SK-N-SH (cell line): ENCODE measurements at regions not wholly inside any gene's neighbourhood (a gene's known extent, or its start where the extent isn't known, plus 50 kb on each side); places are given as distances from the start of the nearest gene placed in this dataset.

Source experiments
- CTCF ChIA-PET: fragments of 300-600, 350-600 bp; formaldehyde crosslinking; extraction: SDS; loops from one replicate; lab custom pipeline; 2021; lab: Yijun Ruan, JAX
- POLR2A ChIA-PET: fragments of 350-600 bp; sonication (Branson Sonifier 250); formaldehyde crosslinking; extraction: SDS; loops from one replicate; lab custom pipeline; 2020; ENCODE audit warnings: antibody characterized with exemption, inconsistent platforms; lab: Yijun Ruan, JAX
- DNase-seq: peaks from one replicate; pipeline ENCODE4 v3.0.0; 2012
- H2AFZ ChIP-seq: fragments of 200-600 bp; sonication (generic); 2 replicates; pipeline ENCODE4 v1.8.1; 2016; ENCODE audit warnings: antibody characterized with exemption, mild to moderate bottlenecking, low read depth
- H3F3A ChIP-seq: fragments of 200-600 bp; sonication (generic); replicated peaks from 2 replicates; pipeline ENCODE3; 2016; ENCODE audit warnings: antibody characterized with exemption, mild to moderate bottlenecking; ENCODE audit not compliant: insufficient read depth
- H3K27ac ChIP-seq, 2 experiments: fragments of 200-500 bp in 1 of 2; fragments of 200-600 bp in 1 of 2; sonication (Bioruptor generic) in 1 of 2; sonication (generic), shearing (Covaris generic) in 1 of 2; 2 replicates each; pipeline versions ENCODE4 v1.5.1 to v1.6.1; 2014 to 2016; ENCODE audit warnings: low read depth in 2 of 2, inconsistent platforms in 1 of 2, low read length in 1 of 2, mild to moderate bottlenecking in 1 of 2, mixed read lengths in 1 of 2
- H3K27me3 ChIP-seq: fragments of 200-600 bp; sonication (generic), shearing (Covaris generic); 2 replicates; pipeline ENCODE4 v1.6.1; 2016; ENCODE audit warnings: mixed run types; ENCODE audit not compliant: insufficient read depth
- H3K36me3 ChIP-seq, 2 experiments: fragments of 200-500 bp in 1 of 2; fragments of 200-600 bp in 1 of 2; sonication (Bioruptor generic) in 1 of 2; sonication (generic) in 1 of 2; replicated peaks in 1 of 2; 2 replicates each; pipeline versions ENCODE3 to v1.5.1; 2014 to 2016; ENCODE audit warnings: low read length in 1 of 2, mild to moderate bottlenecking in 1 of 2; ENCODE audit not compliant: insufficient read depth in 2 of 2, control insufficient read depth in 1 of 2
- H3K4me1 ChIP-seq, 2 experiments: fragments of 200-500 bp in 1 of 2; fragments of 200-600 bp in 1 of 2; sonication (Bioruptor generic) in 1 of 2; sonication (generic), shearing (Covaris generic) in 1 of 2; 2 replicates each; pipeline versions ENCODE4 v1.5.1 to v1.6.1; 2014 to 2016; ENCODE audit warnings: low read depth in 1 of 2, low read length in 1 of 2, mixed run types in 1 of 2; ENCODE audit not compliant: insufficient read depth in 2 of 2, control insufficient read depth in 1 of 2
- H3K4me2 ChIP-seq: fragments of 200-600 bp; sonication (generic), shearing (Covaris generic); 2 replicates; pipeline ENCODE4 v1.6.1; 2017; ENCODE audit warnings: mixed run types
- H3K4me3 ChIP-seq, 2 experiments: fragments of 200-500 bp in 1 of 2; fragments of 200-600 bp in 1 of 2; sonication (Bioruptor generic) in 1 of 2; sonication (generic), shearing (Covaris generic) in 1 of 2; 2 replicates each; pipeline versions ENCODE4 v1.5.1 to v1.8.1; 2014 to 2016; ENCODE audit warnings: low read depth in 2 of 2, inconsistent platforms in 1 of 2, low read length in 1 of 2, mild to moderate bottlenecking in 1 of 2, mixed read lengths in 1 of 2, moderate library complexity in 1 of 2
- H3K79me2 ChIP-seq: fragments of 200-600 bp; sonication (generic); 2 replicates; pipeline ENCODE4 v1.8.1; 2017; ENCODE audit warnings: mild to moderate bottlenecking; ENCODE audit not compliant: insufficient read depth
- H3K9ac ChIP-seq: fragments of 200-600 bp; sonication (generic); 2 replicates; pipeline ENCODE4 v1.6.1; 2017; ENCODE audit warnings: mixed run types
- H3K9me2 ChIP-seq: fragments of 200-600 bp; sonication (generic); 2 replicates; pipeline ENCODE4 v1.6.1; 2017; ENCODE audit warnings: mixed run types
- H3K9me3 ChIP-seq: fragments of 200-600 bp; sonication (generic); 2 replicates; pipeline ENCODE4 v1.6.1; 2017; ENCODE audit warnings: mixed run types, mild to moderate bottlenecking, moderate library complexity
- H4K20me1 ChIP-seq: fragments of 200-600 bp; sonication (generic); 2 replicates; pipeline ENCODE4 v1.6.1; 2017; ENCODE audit warnings: mild to moderate bottlenecking, mixed run types; ENCODE audit not compliant: insufficient read depth
- EZH2phosphoT487 ChIP-seq: fragments of 200-600 bp; sonication (generic); IDR thresholded peaks from 2 replicates; pipeline ENCODE4 v1.6.1; 2017; ENCODE audit warnings: low read depth, mixed run types, mild to moderate bottlenecking, antibody characterized with exemption, moderate library complexity, borderline replicate concordance
- FOSL2 ChIP-seq: IDR thresholded peaks from 2 replicates; pipeline ENCODE4 v1.4.0; 2012; ENCODE audit warnings: low read depth, mild to moderate bottlenecking, moderate library complexity, borderline replicate concordance
- FOXM1 ChIP-seq: IDR thresholded peaks from 2 replicates; pipeline ENCODE4 v1.4.0; 2012; ENCODE audit warnings: low read depth, mild to moderate bottlenecking
- MAX ChIP-seq: IDR thresholded peaks from 2 replicates; pipeline ENCODE4 v1.4.0; 2012; ENCODE audit warnings: low read depth
- MXI1 ChIP-seq: IDR thresholded peaks from 2 replicates; pipeline ENCODE4 v1.6.1; 2012; ENCODE audit warnings: mild to moderate bottlenecking, low read depth, low read length, improper control_type of control experiment
- RCOR1 ChIP-seq: fragments of 150-350 bp; IDR thresholded peaks from 2 replicates; pipeline ENCODE4 v1.6.1; 2017; ENCODE audit warnings: antibody characterized with exemption, low read length
- SIN3A ChIP-seq: IDR thresholded peaks from 2 replicates; pipeline ENCODE4 v1.6.1; 2012; ENCODE audit warnings: low read depth, mild to moderate bottlenecking, low read length, moderate library complexity, borderline replicate concordance
- TAF1 ChIP-seq: IDR thresholded peaks from 2 replicates; pipeline ENCODE4 v1.6.1; 2012; ENCODE audit warnings: low read depth, mild to moderate bottlenecking, low read length, moderate library complexity, borderline replicate concordance
- TCF12 ChIP-seq: IDR thresholded peaks from 2 replicates; pipeline ENCODE4 v1.4.0; 2012
- YY1 ChIP-seq: IDR thresholded peaks from 2 replicates; pipeline ENCODE4 v1.4.0; 2012; ENCODE audit warnings: low read depth, mild to moderate bottlenecking
- WGBS: methylation state at CpG from one replicate; pipeline ENCODE4 v1.1.6; 2017; ENCODE audit warnings: low lambda C conversion rate; 5-methylcytosine and 5-hydroxymethylcytosine counted together
- TF ChIP-seq, protein P1 (sequence below): IDR thresholded peaks from 2 replicates; pipeline ENCODE4 v1.6.1; 2012; ENCODE audit warnings: mild to moderate bottlenecking, low read depth, low read length, moderate library complexity

- H3K36me3 ChIP-seq = no peaks in the 10 kb centered on the region
- H3K4me1 ChIP-seq = no peaks in the 10 kb centered on the region
- H3K9me2 ChIP-seq = no peaks in the 10 kb centered on the region
- H3K4me3 ChIP-seq = no peak overlapping the region
- CTCF ChIA-PET = no interaction called here
- no peaks in the 10 kb centered on the region for H3K27me3 ChIP-seq
- no peak for DNase-seq
- H3K27ac ChIP-seq = no peak overlapping the region
- H3F3A ChIP-seq = no peaks in the 10 kb centered on the region
- no peak overlapping the region for H2AFZ ChIP-seq
- no peaks in the 10 kb centered on the region for H4K20me1 ChIP-seq
- POLR2A ChIA-PET = no interaction called here
- TF ChIP-seq RCOR1 (no peak), EZH2phosphoT487 (no peak), MXI1 (no peak), FOSL2 (no peak)
- TF ChIP-seq, protein P1, sequence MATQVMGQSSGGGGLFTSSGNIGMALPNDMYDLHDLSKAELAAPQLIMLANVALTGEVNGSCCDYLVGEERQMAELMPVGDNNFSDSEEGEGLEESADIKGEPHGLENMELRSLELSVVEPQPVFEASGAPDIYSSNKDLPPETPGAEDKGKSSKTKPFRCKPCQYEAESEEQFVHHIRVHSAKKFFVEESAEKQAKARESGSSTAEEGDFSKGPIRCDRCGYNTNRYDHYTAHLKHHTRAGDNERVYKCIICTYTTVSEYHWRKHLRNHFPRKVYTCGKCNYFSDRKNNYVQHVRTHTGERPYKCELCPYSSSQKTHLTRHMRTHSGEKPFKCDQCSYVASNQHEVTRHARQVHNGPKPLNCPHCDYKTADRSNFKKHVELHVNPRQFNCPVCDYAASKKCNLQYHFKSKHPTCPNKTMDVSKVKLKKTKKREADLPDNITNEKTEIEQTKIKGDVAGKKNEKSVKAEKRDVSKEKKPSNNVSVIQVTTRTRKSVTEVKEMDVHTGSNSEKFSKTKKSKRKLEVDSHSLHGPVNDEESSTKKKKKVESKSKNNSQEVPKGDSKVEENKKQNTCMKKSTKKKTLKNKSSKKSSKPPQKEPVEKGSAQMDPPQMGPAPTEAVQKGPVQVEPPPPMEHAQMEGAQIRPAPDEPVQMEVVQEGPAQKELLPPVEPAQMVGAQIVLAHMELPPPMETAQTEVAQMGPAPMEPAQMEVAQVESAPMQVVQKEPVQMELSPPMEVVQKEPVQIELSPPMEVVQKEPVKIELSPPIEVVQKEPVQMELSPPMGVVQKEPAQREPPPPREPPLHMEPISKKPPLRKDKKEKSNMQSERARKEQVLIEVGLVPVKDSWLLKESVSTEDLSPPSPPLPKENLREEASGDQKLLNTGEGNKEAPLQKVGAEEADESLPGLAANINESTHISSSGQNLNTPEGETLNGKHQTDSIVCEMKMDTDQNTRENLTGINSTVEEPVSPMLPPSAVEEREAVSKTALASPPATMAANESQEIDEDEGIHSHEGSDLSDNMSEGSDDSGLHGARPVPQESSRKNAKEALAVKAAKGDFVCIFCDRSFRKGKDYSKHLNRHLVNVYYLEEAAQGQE = no peak
- TF ChIP-seq, all 33 proteins: peak for 0
- H3K9ac ChIP-seq = no peak overlapping the region
- H3K9me3 ChIP-seq = no peaks in the 10 kb centered on the region
- H3K4me2 ChIP-seq = no peak overlapping the region
- 36% methylated on average over 5 of the region's 5 CpGs for WGBS
- no peaks in the 10 kb centered on the region for H3K79me2 ChIP-seq
Observed at GRCh38 chr12:112586148-112586783, 167.5 kb downstream of the PTPN11 start.

DNA sequence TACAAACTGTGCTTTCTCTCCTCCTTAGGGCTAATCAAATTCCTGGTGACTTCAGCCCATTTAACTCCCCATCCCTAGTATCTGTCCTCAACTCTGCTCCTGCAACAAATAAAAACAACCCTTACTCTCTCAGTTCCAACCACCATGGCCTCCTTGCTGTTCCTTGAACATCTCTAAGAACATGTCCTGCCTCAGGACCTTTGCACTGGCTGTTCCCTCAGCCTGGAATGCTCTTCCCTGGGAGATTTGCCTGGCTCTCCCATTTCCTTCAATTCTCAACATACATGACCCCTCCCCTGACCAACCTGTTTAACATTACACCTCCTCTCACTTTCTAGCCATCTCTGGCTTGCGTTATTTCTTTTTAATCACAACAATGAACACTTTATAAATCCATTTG is 170.5 kb downstream of the PTPN11 start:
- POLR2A ChIA-PET = no interaction called here
- no peak overlapping the region for H3K4me2 ChIP-seq
- no peak overlapping the region for H3K27ac ChIP-seq
- TF ChIP-seq FOXM1 (no peak), MXI1 (no peak), MAX (no peak), YY1 (no peak), EZH2phosphoT487 (no peak), SIN3A (no peak), TAF1 (no peak), TCF12 (no peak)
- no peak overlapping the region for H3K4me3 ChIP-seq
- no peaks in the 10 kb centered on the region for H3K27me3 ChIP-seq
- H3K9me3 ChIP-seq = no peaks in the 10 kb centered on the region
- WGBS = 64% methylated on average over 1 of the region's 1 CpG
- H3K9ac ChIP-seq = no peak overlapping the region
- H3F3A ChIP-seq = no peaks in the 10 kb centered on the region
- H3K79me2 ChIP-seq = no peaks in the 10 kb centered on the region
- CTCF ChIA-PET = no interaction called here
- no peaks in the 10 kb centered on the region for H4K20me1 ChIP-seq
- no peaks in the 10 kb centered on the region for H3K4me1 ChIP-seq
- no peak for DNase-seq
- H3K36me3 ChIP-seq = no peaks in the 10 kb centered on the region
- H3K9me2 ChIP-seq = no peaks in the 10 kb centered on the region
- no peak overlapping the region for H2AFZ ChIP-seq
